ENCODE measurements at regions not wholly inside any gene's neighbourhood (a gene's known extent, or its start where the extent isn't known, plus 50 kb on each side); places are given as distances from the start of the nearest gene placed in this dataset.

- H3K27ac ChIP-seq = peak overlapping the region in 2 of 4 donors; percentile 70 to 72
- H3K9me3 ChIP-seq = no peaks in the 10 kb centered on the region
- no peaks in the 10 kb centered on the region for H3K27me3 ChIP-seq
- no peaks in the 10 kb centered on the region for H3K36me3 ChIP-seq
- intact Hi-C loops (cut with DNase I) = loop anchor here (5.0 kb wide), 1 partner anchor 39 kb away; no protein-coding TSS in a partner anchor
- 90 to 95% methylated on average over 1 of the region's 1 CpG for WGBS, 2 donors
- TF ChIP-seq EP300 (IDR thresholded peaks at IDR 0.05) = no peak
- no peak for TF ChIP-seq POLR2AphosphoS5 (IDR thresholded peaks at IDR 0.05)
- no peak for TF ChIP-seq CTCF (IDR thresholded peaks at IDR 0.05)
- no peak for TF ChIP-seq POLR2A (IDR thresholded peaks at IDR 0.05)
- no peak for DNase-seq
- H3K4me3 ChIP-seq = no peak overlapping the region
- H3K4me1 ChIP-seq = peaks cover 0 to 34% (median 19%) of the 10 kb centered on the region in 4 donors
These were observed 79.0 kb upstream of the TARS1 start for GRCh38 chr5:33361781-33362180.

DNA sequence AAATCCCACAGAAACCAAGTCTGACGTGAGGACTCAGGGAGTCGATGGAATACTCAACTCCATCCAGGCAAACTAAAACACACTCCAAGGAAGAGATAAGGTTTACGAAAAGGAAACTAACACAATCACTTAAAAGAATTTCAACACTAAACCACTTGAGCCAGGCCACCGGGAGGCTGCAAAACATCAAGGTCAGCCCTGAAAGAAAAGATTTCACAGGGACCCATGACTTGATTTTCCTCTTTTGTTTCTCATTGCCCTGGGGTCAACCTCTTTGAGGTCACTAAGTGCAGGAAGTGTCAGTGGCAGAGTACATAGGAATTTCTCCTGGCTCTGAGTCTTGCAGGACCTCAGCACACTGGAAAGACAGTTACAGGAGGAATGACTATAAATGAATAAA lies 77.8 kb upstream of the TARS1 start:
- H3K4me1 ChIP-seq = peaks cover 0 to 34% (median 19%) of the 10 kb centered on the region in 4 donors

GRCh38 chr5:33363537-33363936 lies 77.2 kb upstream of the TARS1 start:
- peak in 2 of 4 donors; percentile 14 to 26 for TF ChIP-seq POLR2AphosphoS5 (IDR thresholded peaks at IDR 0.05)
- TF ChIP-seq POLR2A (IDR thresholded peaks at IDR 0.05) = no peak
- peaks cover 0 to 34% (median 19%) of the 10 kb centered on the region in 4 donors for H3K4me1 ChIP-seq
- DNase-seq = no peak
- no peak overlapping the region for H3K4me3 ChIP-seq
- no peaks in the 10 kb centered on the region for H3K36me3 ChIP-seq
- intact Hi-C loops (cut with DNase I) = loop anchor here (5.0 kb wide), 1 partner anchor 41 kb away; no protein-coding TSS in a partner anchor
- WGBS, 2 donors = 83 to 94% methylated on average over 3 of the region's 3 CpGs
- no peaks in the 10 kb centered on the region for H3K9me3 ChIP-seq
- no peaks in the 10 kb centered on the region for H3K27me3 ChIP-seq
- H3K27ac ChIP-seq = peak overlapping the region; percentile 40 to 72 (median 66)

More for the DNA sequence above, 77.8 kb upstream of the TARS1 start:
- intact Hi-C loops (cut with DNase I) = loop anchor here (5.0 kb wide), 1 partner anchor 41 kb away; no protein-coding TSS in a partner anchor
- no peaks in the 10 kb centered on the region for H3K27me3 ChIP-seq
- WGBS, 2 donors = 59 to 68% methylated on average over 4 of the region's 4 CpGs
- TF ChIP-seq POLR2A (IDR thresholded peaks at IDR 0.05) = no peak
- TF ChIP-seq EP300 (IDR thresholded peaks at IDR 0.05) = no peak
- TF ChIP-seq CTCF (IDR thresholded peaks at IDR 0.05) = no peak
- TF ChIP-seq POLR2AphosphoS5 (IDR thresholded peaks at IDR 0.05) = peak; percentile 6 to 67 (median 50)
- no peaks in the 10 kb centered on the region for H3K36me3 ChIP-seq
- no peak overlapping the region for H3K4me3 ChIP-seq
- peak overlapping the region; percentile 40 to 72 (median 66) for H3K27ac ChIP-seq
- peak; percentile 77 for DNase-seq
- H3K9me3 ChIP-seq = no peaks in the 10 kb centered on the region

GRCh38 chr5:33364406-33364805 lies 76.4 kb upstream of the TARS1 start:
- peaks cover 0 to 38% (median 19%) of the 10 kb centered on the region in 4 donors for H3K4me1 ChIP-seq
- no peak overlapping the region for H3K4me3 ChIP-seq
- no peaks in the 10 kb centered on the region for H3K27me3 ChIP-seq
- peak overlapping the region in 3 of 4 donors; percentile 62 to 72 (median 70) for H3K27ac ChIP-seq
- intact Hi-C loops (cut with DNase I) = loop anchor here (5.0 kb wide), 1 partner anchor 42 kb away; no protein-coding TSS in a partner anchor
- H3K36me3 ChIP-seq = no peaks in the 10 kb centered on the region
- 30 to 50% methylated on average over 2 of the region's 2 CpGs for WGBS, 2 donors
- TF ChIP-seq POLR2A (IDR thresholded peaks at IDR 0.05) = no peak
- TF ChIP-seq CTCF (IDR thresholded peaks at IDR 0.05) = no peak
- no peak for TF ChIP-seq POLR2AphosphoS5 (IDR thresholded peaks at IDR 0.05)
- TF ChIP-seq EP300 (IDR thresholded peaks at IDR 0.05) = no peak
- no peak for DNase-seq
- H3K9me3 ChIP-seq = no peaks in the 10 kb centered on the region

DNA sequence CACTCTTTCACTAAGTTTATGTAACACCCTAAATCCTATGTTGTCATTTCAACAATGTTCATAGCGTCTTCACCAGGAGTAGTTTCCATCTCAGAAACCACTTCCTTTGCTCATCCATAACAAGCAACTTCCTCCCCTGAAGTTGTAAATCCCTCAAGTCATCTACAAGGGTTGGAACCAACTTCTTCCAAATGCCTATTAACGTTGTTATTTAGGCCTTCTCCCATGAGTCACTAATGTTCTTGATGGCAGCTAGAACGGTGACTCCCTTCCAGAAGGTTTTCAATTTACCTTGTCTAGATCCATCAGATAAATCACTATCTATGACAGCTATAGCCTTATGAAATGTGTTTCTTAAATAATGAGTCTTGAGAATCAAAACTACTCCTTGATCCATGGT lies 73.3 kb upstream of the TARS1 start:
- no peak for DNase-seq
- no peaks in the 10 kb centered on the region for H3K36me3 ChIP-seq
- 56 to 85% methylated on average over 3 of the region's 3 CpGs for WGBS, 2 donors
- TF ChIP-seq POLR2AphosphoS5 (IDR thresholded peaks at IDR 0.05) = no peak
- no peak for TF ChIP-seq EP300 (IDR thresholded peaks at IDR 0.05)
- no peak for TF ChIP-seq CTCF (IDR thresholded peaks at IDR 0.05)
- TF ChIP-seq POLR2A (IDR thresholded peaks at IDR 0.05) = no peak
- H3K9me3 ChIP-seq = no peaks in the 10 kb centered on the region
- H3K27me3 ChIP-seq = no peaks in the 10 kb centered on the region
- no peak overlapping the region for H3K4me3 ChIP-seq
- no peak overlapping the region for H3K27ac ChIP-seq
- intact Hi-C loops (cut with DNase I) = no loop called here
- peaks cover 0 to 46% (median 26%) of the 10 kb centered on the region in 4 donors for H3K4me1 ChIP-seq
